ENCODE measurements at regions not wholly inside any gene's neighbourhood (a gene's known extent, or its start where the extent isn't known, plus 50 kb on each side); places are given as distances from the start of the nearest gene placed in this dataset.

DNA sequence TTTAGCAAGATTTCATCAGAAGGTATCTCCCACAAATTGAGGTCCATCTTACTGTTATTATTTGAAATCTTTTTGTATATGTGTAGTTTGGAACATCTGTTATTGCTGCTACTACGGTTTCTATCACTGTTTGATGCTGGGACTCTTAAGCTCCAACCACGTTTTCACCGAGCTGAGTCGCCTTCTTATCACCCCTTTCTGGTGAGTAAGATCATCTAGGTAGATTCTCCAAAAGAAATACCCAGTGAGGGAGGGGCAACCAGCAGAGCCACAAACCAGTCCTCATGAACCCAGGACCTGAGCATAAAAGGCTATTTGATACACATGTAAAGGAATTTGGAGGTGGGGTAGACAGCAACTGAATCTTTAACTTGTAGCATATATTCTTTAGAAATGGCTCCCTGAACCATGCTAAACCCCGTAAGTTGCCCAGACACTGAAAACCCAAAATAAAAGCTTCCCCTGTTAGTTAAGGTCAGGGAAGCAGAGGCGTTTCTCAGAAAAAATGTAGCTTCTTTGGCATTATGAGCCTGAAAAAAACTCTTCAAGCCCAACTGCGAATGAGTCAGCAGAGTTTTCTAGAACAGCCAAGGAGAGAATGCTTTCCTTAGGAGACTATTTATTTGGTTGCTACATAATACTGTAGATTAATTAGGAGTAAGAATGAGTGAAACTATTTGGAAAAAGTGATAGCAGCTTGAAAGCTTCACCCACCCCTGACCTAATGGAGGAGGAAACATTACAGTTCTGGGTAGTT is 53.8 kb upstream of the ATXN3L start:
- no peak overlapping the region for H2AFZ ChIP-seq (ENCODE audit: low read length)
- no peak for DNase-seq
- H3K4me2 ChIP-seq (ENCODE audit: insufficient read depth, insufficient read length, low read length), result no peak overlapping the region

More for the DNA sequence above, 53.8 kb upstream of the ATXN3L start:
- Histone ChIP-seq H3K9ac (ENCODE audit: extremely low read depth, insufficient read length, low read length) (no peak overlapping the region), H4K20me1 (ENCODE audit: control insufficient read depth, insufficient read depth, insufficient read length) (no peaks in the 10 kb centered on the region), H3K79me1 (ENCODE audit: insufficient read depth, low read depth, low read length, poor library complexity, severe bottlenecking) (no peaks in the 10 kb centered on the region), H3K23me2 (ENCODE audit: insufficient read length, low read depth, low read length, poor library complexity, severe bottlenecking) (no peaks in the 10 kb centered on the region), H4K8ac (replicated peaks; ENCODE audit: insufficient read length, low read depth, low read length) (no peak overlapping the region), H3T11ph (ENCODE audit: low read length) (no peak overlapping the region), H3K23ac (ENCODE audit: insufficient read length, low read depth, low read length) (no peak overlapping the region), H2BK12ac (ENCODE audit: insufficient read length, low read depth, low read length) (peak overlapping the region; percentile 45), H3K18ac (ENCODE audit: insufficient read length, low read depth, low read length) (no peak overlapping the region), H3K27me3 (ENCODE audit: insufficient read depth, low read length) (no peaks in the 10 kb centered on the region), H3K4ac (ENCODE audit: low read depth, low read length) (no peak overlapping the region), H3K27ac (ENCODE audit: insufficient read length, low read depth, low read length) (no peak overlapping the region), H4K91ac (ENCODE audit: insufficient read length, low read depth, low read length) (no peak overlapping the region), H3K79me2 (ENCODE audit: insufficient read depth, low read length) (no peaks in the 10 kb centered on the region), H2BK20ac (ENCODE audit: low read depth, low read length, poor library complexity, severe bottlenecking) (no peak overlapping the region), H3K56ac (ENCODE audit: insufficient read length, low read depth, low read length) (no peak overlapping the region), H4K5ac (ENCODE audit: insufficient read length, low read depth, low read length) (no peak overlapping the region), H3K9me3 (ENCODE audit: control insufficient read depth, low read depth, low read length) (no peaks in the 10 kb centered on the region), H2AK5ac (ENCODE audit: insufficient read length, low read length) (no peak overlapping the region), H2BK15ac (ENCODE audit: low read depth, low read length) (no peak overlapping the region), H2BK120ac (ENCODE audit: low read depth, low read length, poor library complexity, severe bottlenecking) (no peak overlapping the region), H3K14ac (ENCODE audit: insufficient read depth, low read length) (no peak overlapping the region), H3K4me1 (ENCODE audit: insufficient read depth, low read length) (no peaks in the 10 kb centered on the region; the same call in 1 of the 2 replicates), H2BK5ac (ENCODE audit: insufficient read length, low read length) (no peak overlapping the region)
- Mint-ChIP-seq H3K36me3 (ENCODE audit: insufficient read depth in 1 of 3, low read depth in 3 of 3) (no peaks in the 10 kb centered on the region; a peak in 3 of 7 replicates), H3K27ac (no peak overlapping the region), H3K4me3 (no peak overlapping the region), H3K4me1 (peaks cover 13 to 14% of the 10 kb centered on the region in 2 experiments), H3K9me3 (peaks cover 44 to 46% of the 10 kb centered on the region in 2 experiments), H3K27me3 (ENCODE audit: low read depth) (no peaks in the 10 kb centered on the region)
- WGBS (ENCODE audit: extremely low coverage, insufficient read length, low lambda C conversion rate), result no CpG with 5 or more reads among the region's 7 CpGs
- TF ChIP-seq, protein P1, sequence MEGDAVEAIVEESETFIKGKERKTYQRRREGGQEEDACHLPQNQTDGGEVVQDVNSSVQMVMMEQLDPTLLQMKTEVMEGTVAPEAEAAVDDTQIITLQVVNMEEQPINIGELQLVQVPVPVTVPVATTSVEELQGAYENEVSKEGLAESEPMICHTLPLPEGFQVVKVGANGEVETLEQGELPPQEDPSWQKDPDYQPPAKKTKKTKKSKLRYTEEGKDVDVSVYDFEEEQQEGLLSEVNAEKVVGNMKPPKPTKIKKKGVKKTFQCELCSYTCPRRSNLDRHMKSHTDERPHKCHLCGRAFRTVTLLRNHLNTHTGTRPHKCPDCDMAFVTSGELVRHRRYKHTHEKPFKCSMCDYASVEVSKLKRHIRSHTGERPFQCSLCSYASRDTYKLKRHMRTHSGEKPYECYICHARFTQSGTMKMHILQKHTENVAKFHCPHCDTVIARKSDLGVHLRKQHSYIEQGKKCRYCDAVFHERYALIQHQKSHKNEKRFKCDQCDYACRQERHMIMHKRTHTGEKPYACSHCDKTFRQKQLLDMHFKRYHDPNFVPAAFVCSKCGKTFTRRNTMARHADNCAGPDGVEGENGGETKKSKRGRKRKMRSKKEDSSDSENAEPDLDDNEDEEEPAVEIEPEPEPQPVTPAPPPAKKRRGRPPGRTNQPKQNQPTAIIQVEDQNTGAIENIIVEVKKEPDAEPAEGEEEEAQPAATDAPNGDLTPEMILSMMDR (conservative IDR thresholded peaks at IDR 0.05), result no peak

Data from H9 (cell line).